Karpas-422 (cell line): ENCODE measurements at regions not wholly inside any gene's neighbourhood (a gene's known extent, or its start where the extent isn't known, plus 50 kb on each side); places are given as distances from the start of the nearest gene placed in this dataset.
A peak's percentile ranks its signal among the peaks of the same experiment; 100 is the strongest.

Source experiments
- DNase-seq: peaks from one replicate; pipeline ENCODE4 v3.0.0-alpha.2; 2015
- H2AFZ ChIP-seq: fragments of 200-600 bp; sonication (generic); 2 replicates; pipeline ENCODE4 v1.6.1; 2014; ENCODE audit warnings: antibody characterized with exemption, low read length, mixed read lengths
- H3K27ac ChIP-seq: fragments of 200-600 bp; sonication (generic); 2 replicates; pipeline ENCODE4 v1.5.1; 2014; ENCODE audit warnings: mild to moderate bottlenecking, low read length, moderate library complexity
- H3K27me3 ChIP-seq: fragments of 200-600 bp; sonication (generic); 2 replicates; pipeline ENCODE4 v1.6.1; 2014; ENCODE audit warnings: low read length, mixed read lengths
- H3K36me3 ChIP-seq: fragments of 200-600 bp; sonication (generic); 2 replicates; pipeline ENCODE4 v1.6.1; 2014; ENCODE audit warnings: low read length, mixed read lengths; ENCODE audit not compliant: insufficient read depth
- H3K4me1 ChIP-seq: fragments of 200-600 bp; sonication (generic); 2 replicates; pipeline ENCODE4 v1.6.1; 2014; ENCODE audit warnings: mild to moderate bottlenecking, low read length, mixed read lengths
- H3K4me2 ChIP-seq: fragments of 200-600 bp; sonication (generic); 2 replicates; pipeline ENCODE4 v1.6.1; 2014; ENCODE audit warnings: low read length, low read depth, mild to moderate bottlenecking; ENCODE audit not compliant: poor library complexity, severe bottlenecking
- H3K4me3 ChIP-seq: fragments of 200-600 bp; sonication (generic); 2 replicates; pipeline ENCODE4 v1.5.1; 2014; ENCODE audit warnings: mild to moderate bottlenecking, antibody characterized with exemption, low read length, mixed read lengths
- H3K79me2 ChIP-seq: fragments of 200-600 bp; sonication (generic); 2 replicates; pipeline ENCODE4 v1.6.1; 2014; ENCODE audit warnings: mild to moderate bottlenecking, low read length, mixed read lengths
- H3K9ac ChIP-seq: fragments of 200-600 bp; sonication (generic); 2 replicates; pipeline ENCODE4 v1.6.0; 2014; ENCODE audit warnings: low read length
- H3K9me2 ChIP-seq: fragments of 200-600 bp; sonication (generic), shearing (Covaris generic); replicated peaks from 2 replicates; pipeline ENCODE4 v1.6.0; 2014; ENCODE audit warnings: mild to moderate bottlenecking, low read length, moderate library complexity; ENCODE audit not compliant: insufficient read depth
- H3K9me3 ChIP-seq: fragments of 300-700, 200-600 bp; sonication (generic); 2 replicates; pipeline ENCODE4 v1.6.1; 2014; ENCODE audit warnings: low read length, mixed read lengths
- H4K20me1 ChIP-seq: fragments of 200-600 bp; sonication (generic); 2 replicates; pipeline ENCODE4 v1.6.1; 2014; ENCODE audit warnings: mild to moderate bottlenecking, antibody characterized with exemption, low read length, low read depth; ENCODE audit not compliant: insufficient read depth

GRCh38 chr11:11076879-11077278, 219.0 kb upstream of the ZBED5 start:
- Histone ChIP-seq H3K79me2 (no peaks in the 10 kb centered on the region), H3K27ac (no peak overlapping the region), H3K9me3 (no peaks in the 10 kb centered on the region), H3K36me3 (no peaks in the 10 kb centered on the region), H3K4me3 (no peak overlapping the region), H3K4me2 (no peak overlapping the region), H2AFZ (no peak overlapping the region), H3K9me2 (no peaks in the 10 kb centered on the region), H3K9ac (no peak overlapping the region), H3K27me3 (no peaks in the 10 kb centered on the region), H3K4me1 (no peaks in the 10 kb centered on the region), H4K20me1 (no peaks in the 10 kb centered on the region)
- no peak for DNase-seq

- Histone ChIP-seq H3K4me2 (no peak overlapping the region), H3K4me3 (no peak overlapping the region), H3K9me3 (no peaks in the 10 kb centered on the region), H3K27ac (no peak overlapping the region), H4K20me1 (no peaks in the 10 kb centered on the region), H3K4me1 (no peaks in the 10 kb centered on the region), H3K9ac (no peak overlapping the region), H3K79me2 (no peaks in the 10 kb centered on the region), H3K27me3 (no peaks in the 10 kb centered on the region), H3K36me3 (no peaks in the 10 kb centered on the region), H2AFZ (no peak overlapping the region), H3K9me2 (no peaks in the 10 kb centered on the region)
- peak; percentile 9 for DNase-seq
Measured at GRCh38 chr11:11076276-11076675, 218.4 kb upstream of the ZBED5 start.

GRCh38 chr11:11075515-11076171, 217.8 kb upstream of the ZBED5 start:
- Histone ChIP-seq H3K36me3 (no peaks in the 10 kb centered on the region), H3K4me2 (no peak overlapping the region), H3K9me2 (no peaks in the 10 kb centered on the region), H3K9ac (no peak overlapping the region), H3K4me1 (no peaks in the 10 kb centered on the region), H3K27ac (no peak overlapping the region), H3K4me3 (no peak overlapping the region), H4K20me1 (no peaks in the 10 kb centered on the region), H3K27me3 (no peaks in the 10 kb centered on the region), H3K79me2 (no peaks in the 10 kb centered on the region), H2AFZ (no peak overlapping the region), H3K9me3 (no peaks in the 10 kb centered on the region)
- DNase-seq: peak; percentile 35

DNA sequence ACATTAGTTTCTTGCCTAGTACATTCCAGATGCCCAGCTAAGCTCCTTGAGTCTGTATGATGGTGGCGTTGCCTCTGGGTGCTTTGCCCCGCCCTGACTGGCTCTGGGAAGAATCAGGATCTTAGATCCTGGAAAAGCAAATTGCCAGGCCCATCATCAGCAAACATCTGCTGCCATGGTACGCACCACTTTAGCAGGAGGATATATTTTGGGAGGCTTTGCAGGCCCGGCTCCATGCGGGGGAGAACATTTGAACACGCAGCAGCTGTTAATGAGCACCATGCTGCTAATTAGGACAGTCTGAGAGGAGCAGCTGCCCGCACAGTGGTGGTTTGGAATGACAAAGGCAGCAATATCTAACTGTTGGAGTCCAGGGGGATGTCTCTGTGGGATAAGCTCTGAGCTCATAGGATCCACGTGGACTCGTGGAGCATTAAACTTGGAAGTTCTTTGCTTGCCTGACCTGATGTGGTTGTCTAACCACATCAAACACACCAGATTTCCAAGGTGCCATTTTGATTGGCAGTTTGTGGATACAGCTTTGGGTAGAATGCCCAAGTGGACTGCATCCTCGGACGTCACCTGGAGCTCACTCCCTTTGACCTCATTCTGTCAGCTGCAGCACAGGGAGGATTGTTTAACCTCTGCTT, 217.0 kb upstream of the ZBED5 start:
- Histone ChIP-seq H3K36me3 (no peaks in the 10 kb centered on the region), H3K79me2 (no peaks in the 10 kb centered on the region), H2AFZ (no peak overlapping the region), H3K9ac (no peak overlapping the region), H3K4me2 (no peak overlapping the region), H3K9me2 (no peaks in the 10 kb centered on the region), H3K4me1 (peaks cover 3% of the 10 kb centered on the region), H4K20me1 (no peaks in the 10 kb centered on the region), H3K9me3 (no peaks in the 10 kb centered on the region), H3K27ac (no peak overlapping the region), H3K4me3 (no peak overlapping the region), H3K27me3 (no peaks in the 10 kb centered on the region)
- no peak for DNase-seq

DNA sequence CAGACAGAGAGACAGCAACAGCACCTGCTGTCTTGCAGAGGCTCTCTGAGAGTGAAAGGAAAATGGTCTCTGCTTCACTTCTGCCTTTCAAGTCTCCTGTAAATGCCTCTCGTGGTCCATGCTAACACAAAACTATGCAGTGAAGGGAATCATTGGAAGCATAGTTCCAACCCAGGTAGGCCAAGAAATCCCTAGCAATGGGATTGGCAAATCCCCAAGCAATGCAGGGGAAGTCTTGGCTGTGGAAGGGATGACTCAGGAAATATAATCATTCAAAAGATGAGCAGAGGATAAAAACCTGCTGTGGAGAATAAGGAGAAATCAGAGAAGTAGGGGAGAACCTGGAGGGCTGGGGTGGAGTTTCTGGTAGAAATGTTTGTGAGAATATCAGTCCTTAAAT, 216.1 kb upstream of the ZBED5 start:
- Histone ChIP-seq H3K4me3 (no peak overlapping the region), H3K9me3 (no peaks in the 10 kb centered on the region), H3K4me1 (peaks cover 8% of the 10 kb centered on the region), H3K27me3 (no peaks in the 10 kb centered on the region), H3K9me2 (no peaks in the 10 kb centered on the region), H3K4me2 (no peak overlapping the region), H2AFZ (no peak overlapping the region), H4K20me1 (no peaks in the 10 kb centered on the region), H3K79me2 (no peaks in the 10 kb centered on the region), H3K36me3 (no peaks in the 10 kb centered on the region), H3K27ac (no peak overlapping the region), H3K9ac (no peak overlapping the region)
- no peak for DNase-seq

- Histone ChIP-seq H4K20me1 (no peaks in the 10 kb centered on the region), H3K9ac (no peak overlapping the region), H2AFZ (no peak overlapping the region), H3K27me3 (no peaks in the 10 kb centered on the region), H3K4me2 (no peak overlapping the region), H3K4me3 (no peak overlapping the region), H3K36me3 (no peaks in the 10 kb centered on the region), H3K4me1 (peaks cover 8% of the 10 kb centered on the region), H3K79me2 (no peaks in the 10 kb centered on the region), H3K27ac (no peak overlapping the region), H3K9me2 (no peaks in the 10 kb centered on the region), H3K9me3 (no peaks in the 10 kb centered on the region)
- no peak for DNase-seq
Measured at GRCh38 chr11:11072067-11072466, 214.2 kb upstream of the ZBED5 start.

DNA sequence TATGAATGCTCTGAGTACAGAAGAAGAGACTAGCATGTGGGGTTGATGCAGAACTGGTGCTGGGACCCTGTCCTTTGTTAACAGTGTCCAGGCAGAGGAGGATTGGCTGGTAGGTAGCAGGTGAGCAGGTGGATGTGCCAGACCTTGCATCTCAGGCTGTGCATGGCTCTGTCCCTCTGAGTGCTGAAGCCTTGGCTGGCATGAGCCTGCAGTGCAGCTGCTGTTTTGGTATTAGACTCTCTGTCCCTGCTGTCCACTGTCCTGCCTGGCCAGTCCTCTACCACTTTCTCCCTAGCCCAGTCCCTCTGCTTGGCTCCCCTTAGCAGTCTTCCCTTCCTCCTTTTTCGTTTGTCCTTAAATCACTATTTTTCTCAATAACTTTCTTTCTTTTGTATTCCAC, 213.6 kb upstream of the ZBED5 start:
- Histone ChIP-seq H3K79me2 (no peaks in the 10 kb centered on the region), H2AFZ (no peak overlapping the region), H3K9me3 (no peaks in the 10 kb centered on the region), H3K36me3 (no peaks in the 10 kb centered on the region), H3K4me1 (peaks cover 8% of the 10 kb centered on the region), H3K9ac (no peak overlapping the region), H3K9me2 (no peaks in the 10 kb centered on the region), H4K20me1 (no peaks in the 10 kb centered on the region), H3K4me2 (no peak overlapping the region), H3K4me3 (no peak overlapping the region), H3K27me3 (no peaks in the 10 kb centered on the region), H3K27ac (no peak overlapping the region)
- no peak for DNase-seq

GRCh38 chr11:11070976-11071375, 213.1 kb upstream of the ZBED5 start:
- no peak overlapping the region for H3K4me3 ChIP-seq
- no peak overlapping the region for H3K9ac ChIP-seq
- H4K20me1 ChIP-seq: no peaks in the 10 kb centered on the region
- no peak for DNase-seq
- H3K9me3 ChIP-seq: no peaks in the 10 kb centered on the region
- peaks cover 8% of the 10 kb centered on the region for H3K4me1 ChIP-seq
- no peak overlapping the region for H3K4me2 ChIP-seq
- H3K9me2 ChIP-seq: no peaks in the 10 kb centered on the region
- no peak overlapping the region for H3K27ac ChIP-seq
- no peaks in the 10 kb centered on the region for H3K27me3 ChIP-seq
- H2AFZ ChIP-seq: no peak overlapping the region
- H3K79me2 ChIP-seq: no peaks in the 10 kb centered on the region
- H3K36me3 ChIP-seq: no peaks in the 10 kb centered on the region
